ENCODE measurements at regions not wholly inside any gene's neighbourhood (a gene's known extent, or its start where the extent isn't known, plus 50 kb on each side); places are given as distances from the start of the nearest gene placed in this dataset.

- no peak for TF ChIP-seq KLF10 (tag by site-specific recombination; IDR thresholded peaks at IDR 0.05)
- TF ChIP-seq CTCF (tag by site-specific recombination; IDR thresholded peaks at IDR 0.05) = no peak
- no peak for TF ChIP-seq ZNF837 (tag by site-specific recombination; IDR thresholded peaks at IDR 0.05)
- TF ChIP-seq ZXDB (tag by site-specific recombination; IDR thresholded peaks at IDR 0.05) = no peak
- no peak for TF ChIP-seq ELK4 (IDR thresholded peaks at IDR 0.05; ENCODE audit: borderline replicate concordance, low read depth, low read length)
- TF ChIP-seq ZEB2 (tag by site-specific recombination; IDR thresholded peaks at IDR 0.05) = no peak
Observed at GRCh38 chr13:67971291-67971690, 741.2 kb upstream of the PCDH9 start.
